Mesenchymal stem cell (in vitro differentiated cells and primary cell): ENCODE measurements at regions not wholly inside any gene's neighbourhood (a gene's known extent, or its start where the extent isn't known, plus 50 kb on each side); places are given as distances from the start of the nearest gene placed in this dataset.

Experiments used
- DNase-seq: peaks from one replicate; pipeline ENCODE4 v3.0.0-alpha.2; 2013
- H2AFZ ChIP-seq: one replicate; pipeline ENCODE4 v1.6.1; 2013; ENCODE audit warnings: low read depth, mild to moderate bottlenecking, control low read depth, inconsistent platforms, low read length, moderate library complexity
- H2AK5ac ChIP-seq: 2 replicates; pipeline ENCODE4 v1.6.1; 2013; ENCODE audit warnings: low read length, moderate library complexity, mild to moderate bottlenecking, inconsistent platforms; ENCODE audit not compliant: severe bottlenecking
- H2BK120ac ChIP-seq: one replicate; pipeline ENCODE4 v1.6.1; 2013; ENCODE audit warnings: low read depth, mild to moderate bottlenecking, inconsistent platforms, low read length, moderate library complexity
- H2BK12ac ChIP-seq, 2 experiments: one replicate each; pipeline ENCODE4 v1.6.1; 2013; ENCODE audit warnings: inconsistent platforms in 2 of 2, low read length in 2 of 2, mild to moderate bottlenecking in 2 of 2, moderate library complexity in 2 of 2, control low read depth in 1 of 2
- H2BK15ac ChIP-seq: one replicate; pipeline ENCODE4 v1.6.1; 2013; ENCODE audit warnings: mild to moderate bottlenecking, low read depth, inconsistent platforms; ENCODE audit not compliant: poor library complexity, severe bottlenecking
- H2BK5ac ChIP-seq: 2 replicates; pipeline ENCODE4 v1.6.1; 2013; ENCODE audit warnings: low read depth, mild to moderate bottlenecking, low read length, control low read depth, inconsistent platforms; ENCODE audit not compliant: poor library complexity, severe bottlenecking
- H3K14ac ChIP-seq, 2 experiments: one replicate each; pipeline ENCODE4 v1.6.1; 2013; ENCODE audit warnings: inconsistent platforms in 2 of 2, low read length in 2 of 2, control low read depth in 1 of 2, mild to moderate bottlenecking in 1 of 2, moderate library complexity in 1 of 2
- H3K18ac ChIP-seq, 2 experiments: one replicate each; pipeline ENCODE4 v1.6.1; 2013; ENCODE audit warnings: inconsistent platforms in 2 of 2, low read length in 2 of 2, control low read depth in 1 of 2, low read depth in 1 of 2, mild to moderate bottlenecking in 1 of 2
- H3K23ac ChIP-seq, 2 experiments: one replicate each; pipeline ENCODE4 v1.6.1; 2013; ENCODE audit warnings: inconsistent platforms in 2 of 2, low read length in 2 of 2, mild to moderate bottlenecking in 2 of 2, moderate library complexity in 2 of 2, control low read depth in 1 of 2
- H3K27ac ChIP-seq: 2 replicates; pipeline ENCODE4 v1.5.1; 2013; ENCODE audit warnings: mild to moderate bottlenecking, moderate library complexity, low read length, control low read depth, inconsistent platforms; ENCODE audit not compliant: poor library complexity, severe bottlenecking
- H3K27me3 ChIP-seq, 2 experiments: 2 replicates each; pipeline versions ENCODE4 v1.6.1 to v1.7.0; 2013; ENCODE audit warnings: low read length in 2 of 2, mild to moderate bottlenecking in 2 of 2, moderate library complexity in 2 of 2, control low read depth in 1 of 2, inconsistent platforms in 1 of 2; ENCODE audit not compliant: control insufficient read depth in 1 of 2, insufficient read depth in 1 of 2
- H3K36me3 ChIP-seq, 2 experiments: 2 replicates each; pipeline versions ENCODE4 v1.6.1 to v1.7.0; 2013; ENCODE audit warnings: low read length in 2 of 2, control low read depth in 1 of 2, inconsistent platforms in 1 of 2, low read depth in 1 of 2, mild to moderate bottlenecking in 1 of 2; ENCODE audit not compliant: insufficient read depth in 2 of 2, control insufficient read depth in 1 of 2
- H3K4ac ChIP-seq, 2 experiments: one replicate each; pipeline ENCODE4 v1.6.1; 2013; ENCODE audit warnings: inconsistent platforms in 2 of 2, low read length in 2 of 2, mild to moderate bottlenecking in 2 of 2, moderate library complexity in 2 of 2, control low read depth in 1 of 2, low read depth in 1 of 2
- H3K4me1 ChIP-seq: 2 replicates; pipeline ENCODE4 v1.6.1; 2013; ENCODE audit warnings: low read depth, low read length, control low read depth; ENCODE audit not compliant: control insufficient read depth, insufficient read depth
- H3K4me2 ChIP-seq: 2 replicates; pipeline ENCODE4 v1.6.1; 2013; ENCODE audit warnings: low read length, mild to moderate bottlenecking, inconsistent platforms; ENCODE audit not compliant: poor library complexity, severe bottlenecking
- H3K4me3 ChIP-seq, 2 experiments: 2 replicates each; pipeline versions ENCODE4 v1.5.1 to v1.7.0; 2013; ENCODE audit warnings: low read length in 2 of 2, mild to moderate bottlenecking in 2 of 2, control low read depth in 1 of 2, low read depth in 1 of 2; ENCODE audit not compliant: insufficient read depth in 1 of 2
- H3K79me1 ChIP-seq: replicated peaks from 2 replicates; pipeline ENCODE4 v1.6.1; 2013; ENCODE audit warnings: mild to moderate bottlenecking, control low read depth, low read length, inconsistent platforms; ENCODE audit not compliant: poor library complexity, severe bottlenecking
- H3K9ac ChIP-seq: 2 replicates; pipeline ENCODE4 v1.7.0; 2013; ENCODE audit warnings: mild to moderate bottlenecking, low read length, moderate library complexity
- H3K9me3 ChIP-seq: 2 replicates; pipeline ENCODE4 v1.7.0; 2013; ENCODE audit warnings: mild to moderate bottlenecking, low read length; ENCODE audit not compliant: control insufficient read depth
- H4K8ac ChIP-seq: one replicate; pipeline ENCODE4 v1.6.1; 2013; ENCODE audit warnings: inconsistent platforms, mild to moderate bottlenecking, low read length, moderate library complexity
- H4K91ac ChIP-seq: one replicate; pipeline ENCODE4 v1.6.1; 2013; ENCODE audit warnings: mild to moderate bottlenecking, low read length, inconsistent platforms
- WGBS: methylation state at CpG from one replicate; pipeline ENCODE4 v1.1.7; 2013; ENCODE audit warnings: mixed read lengths; 5-methylcytosine and 5-hydroxymethylcytosine counted together

GRCh38 chr11:69545976-69546617 is 64.6 kb downstream of the LINC01488 start:
- DNase-seq = no peak
- no peak overlapping the region for H3K14ac ChIP-seq
- no peak overlapping the region for H3K27ac ChIP-seq
- no peak overlapping the region for H3K23ac ChIP-seq
- 91% methylated on average over 17 of the region's 18 CpGs for WGBS
- H2BK15ac ChIP-seq = no peak overlapping the region
- no peak overlapping the region for H2AFZ ChIP-seq
- H2BK120ac ChIP-seq = no peak overlapping the region
- H3K4me3 ChIP-seq = no peak overlapping the region
- no peak overlapping the region for H2AK5ac ChIP-seq
- no peak overlapping the region for H3K9ac ChIP-seq
- H3K27me3 ChIP-seq = peaks cover 12 to 22% of the 10 kb centered on the region in 2 experiments
- peaks cover 14% of the 10 kb centered on the region for H3K4me1 ChIP-seq
- no peak overlapping the region for H3K4me2 ChIP-seq
- H3K36me3 ChIP-seq = no peaks in the 10 kb centered on the region
- no peaks in the 10 kb centered on the region for H3K79me1 ChIP-seq
- H3K4ac ChIP-seq = no peak overlapping the region
- H4K91ac ChIP-seq = peak overlapping the region; percentile 46
- H4K8ac ChIP-seq = no peak overlapping the region
- H2BK5ac ChIP-seq = no peak overlapping the region
- no peak overlapping the region for H2BK12ac ChIP-seq
- H3K9me3 ChIP-seq = peaks cover 19% of the 10 kb centered on the region
- no peak overlapping the region for H3K18ac ChIP-seq

GRCh38 chr11:69546735-69547370 is 65.4 kb downstream of the LINC01488 start:
- no peak for DNase-seq
- H4K8ac ChIP-seq = no peak overlapping the region
- no peak overlapping the region for H2AFZ ChIP-seq
- no peak overlapping the region for H2BK5ac ChIP-seq
- no peak overlapping the region for H2BK15ac ChIP-seq
- H3K4me2 ChIP-seq = no peak overlapping the region
- no peak overlapping the region for H2BK120ac ChIP-seq
- H4K91ac ChIP-seq = no peak overlapping the region
- no peak overlapping the region for H2AK5ac ChIP-seq
- no peaks in the 10 kb centered on the region for H3K79me1 ChIP-seq
- H3K23ac ChIP-seq = no peak overlapping the region
- H2BK12ac ChIP-seq = no peak overlapping the region
- H3K14ac ChIP-seq = peak overlapping the region in 1 of 2 experiments; percentile 21
- 89% methylated on average over 13 of the region's 16 CpGs for WGBS
- no peak overlapping the region for H3K9ac ChIP-seq
- H3K27ac ChIP-seq = no peak overlapping the region
- no peak overlapping the region for H3K4me3 ChIP-seq
- H3K4me1 ChIP-seq = peaks cover 7% of the 10 kb centered on the region
- H3K27me3 ChIP-seq = peaks cover 12 to 22% of the 10 kb centered on the region in 2 experiments
- peaks cover 19% of the 10 kb centered on the region for H3K9me3 ChIP-seq
- H3K4ac ChIP-seq = no peak overlapping the region
- H3K18ac ChIP-seq = peak overlapping the region in 1 of 2 experiments; percentile 6
- no peaks in the 10 kb centered on the region for H3K36me3 ChIP-seq

- peaks cover 19% of the 10 kb centered on the region for H3K9me3 ChIP-seq
- H3K4me2 ChIP-seq = no peak overlapping the region
- H3K36me3 ChIP-seq = no peaks in the 10 kb centered on the region
- H3K27me3 ChIP-seq = peaks cover 5 to 12% of the 10 kb centered on the region in 2 experiments
- no peak overlapping the region for H3K4ac ChIP-seq
- H2AFZ ChIP-seq = no peak overlapping the region
- no CpG with 5 or more reads among the region's 1 CpG for WGBS
- H3K14ac ChIP-seq = no peak overlapping the region
- no peak for DNase-seq
- no peak overlapping the region for H3K4me3 ChIP-seq
- no peak overlapping the region for H3K18ac ChIP-seq
- peaks cover 4% of the 10 kb centered on the region for H3K4me1 ChIP-seq
- H3K27ac ChIP-seq = no peak overlapping the region
- no peak overlapping the region for H4K8ac ChIP-seq
- H3K9ac ChIP-seq = no peak overlapping the region
- H3K23ac ChIP-seq = no peak overlapping the region
- H2BK5ac ChIP-seq = no peak overlapping the region
- H2BK120ac ChIP-seq = no peak overlapping the region
- H3K79me1 ChIP-seq = no peaks in the 10 kb centered on the region
- H4K91ac ChIP-seq = no peak overlapping the region
- no peak overlapping the region for H2BK12ac ChIP-seq
- no peak overlapping the region for H2BK15ac ChIP-seq
- H2AK5ac ChIP-seq = no peak overlapping the region
Measured at GRCh38 chr11:69550846-69551245, 69.4 kb downstream of the LINC01488 start.

GRCh38 chr11:69551963-69552362 is 70.5 kb downstream of the LINC01488 start:
- H3K9me3 ChIP-seq = peaks cover 19% of the 10 kb centered on the region
- no peak for DNase-seq
- no peak overlapping the region for H3K18ac ChIP-seq
- H3K36me3 ChIP-seq = no peaks in the 10 kb centered on the region
- no peak overlapping the region for H2BK5ac ChIP-seq
- H2AFZ ChIP-seq = no peak overlapping the region
- no peak overlapping the region for H3K27ac ChIP-seq
- H3K4me2 ChIP-seq = no peak overlapping the region
- no peak overlapping the region for H2BK120ac ChIP-seq
- 94% methylated on average over 4 of the region's 5 CpGs for WGBS
- no peak overlapping the region for H3K4me3 ChIP-seq
- no peak overlapping the region for H3K23ac ChIP-seq
- H3K79me1 ChIP-seq = no peaks in the 10 kb centered on the region
- H3K14ac ChIP-seq = no peak overlapping the region
- no peak overlapping the region for H4K91ac ChIP-seq
- no peak overlapping the region for H3K4ac ChIP-seq
- H2BK15ac ChIP-seq = no peak overlapping the region
- H3K27me3 ChIP-seq = peaks cover under 1 to 5% of the 10 kb centered on the region in 2 experiments
- no peak overlapping the region for H4K8ac ChIP-seq
- no peak overlapping the region for H3K9ac ChIP-seq
- H3K4me1 ChIP-seq = peaks cover 4% of the 10 kb centered on the region
- no peak overlapping the region for H2AK5ac ChIP-seq
- H2BK12ac ChIP-seq = no peak overlapping the region
